ENCODE measurements at regions not wholly inside any gene's neighbourhood (a gene's known extent, or its start where the extent isn't known, plus 50 kb on each side); places are given as distances from the start of the nearest gene placed in this dataset.

GRCh38 chr6:165728216-165728615 is 65.2 kb upstream of the PDE10A start:
- TF ChIP-seq ZBTB1 (tag by site-specific recombination; IDR thresholded peaks at IDR 0.05) (no peak), CTCF (tag by site-specific recombination; IDR thresholded peaks at IDR 0.05) (no peak), KLF10 (tag by site-specific recombination; IDR thresholded peaks at IDR 0.05) (no peak), ZNF404 (tag by site-specific recombination; IDR thresholded peaks at IDR 0.05) (no peak), ZBTB6 (tag by site-specific recombination; IDR thresholded peaks at IDR 0.05) (no peak), ZNF18 (tag by site-specific recombination; IDR thresholded peaks at IDR 0.05) (no peak), ZNF10 (tag by site-specific recombination; IDR thresholded peaks at IDR 0.05) (no peak), ZNF280D (tag by site-specific recombination; IDR thresholded peaks at IDR 0.05) (no peak), ZNF792 (tag by site-specific recombination; IDR thresholded peaks at IDR 0.05) (no peak), ZNF561 (tag by site-specific recombination; IDR thresholded peaks at IDR 0.05; ENCODE audit: borderline replicate concordance) (no peak), ZNF660 (tag by site-specific recombination; IDR thresholded peaks at IDR 0.05) (no peak), ZNF513 (tag by site-specific recombination; IDR thresholded peaks at IDR 0.05) (no peak), REST (tag by site-specific recombination; IDR thresholded peaks at IDR 0.05) (no peak), ZBTB49 (tag by site-specific recombination; IDR thresholded peaks at IDR 0.05; ENCODE audit: low read depth) (no peak)

Measured in HEK293 (cell line).